HepG2 (cell line): ENCODE measurements at regions not wholly inside any gene's neighbourhood (a gene's known extent, or its start where the extent isn't known, plus 50 kb on each side); places are given as distances from the start of the nearest gene placed in this dataset.

ENCODE experiments used
- ATAC-seq: fragments of 200-7000 bp; cut with Tn5 transposase; 3 replicates; pipeline ENCODE4 v1.9.1; 2020; ENCODE audit warnings: mild to moderate bottlenecking, moderate library complexity
- BruUV-seq: library from RNA; stranded (reverse); fragments of 400-500 nt; replicated peaks from 2 replicates; lab custom pipeline; 2021; lab: Mats Ljungman, UMichigan
- CTCF ChIA-PET: fragments of 300-600 bp; formaldehyde crosslinking; extraction: SDS; loops from one replicate; lab custom pipeline; 2021; ENCODE audit warnings: low total read pairs, inconsistent platforms, low intra/inter-chr PET ratio; lab: Yijun Ruan, JAX
- POLR2A ChIA-PET: fragments of 350-600 bp; sonication (Branson Sonifier 250); formaldehyde crosslinking; loops from one replicate; lab custom pipeline; 2020; ENCODE audit warnings: antibody characterized with exemption, inconsistent platforms; lab: Yijun Ruan, JAX
- DNase-seq: peaks from one replicate; pipeline ENCODE4 v3.0.0-alpha.2; 2015; ENCODE audit warnings: low spot score
- FAIRE-seq: peaks from 3 replicates; lab custom pipeline; 2011; peaks lifted over from hg19 to GRCh38; lab: Jason Lieb, UNC
- H2AFZ ChIP-seq: one replicate; pipeline ENCODE4 v1.6.1; 2011; ENCODE audit warnings: low read length, inconsistent platforms
- H3K27ac ChIP-seq: fragments of 300-600 bp; 3 replicates; pipeline ENCODE4 v1.8.0; 2011; ENCODE audit warnings: mixed run types, mild to moderate bottlenecking, mixed read lengths, low read length, inconsistent platforms; ENCODE audit not compliant: insufficient read depth; ENCODE audit errors: extremely low read length
- H3K27me3 ChIP-seq, 2 experiments: fragments of 200-600 bp in 1 of 2; 2 replicates in 1 of 2; 3 replicates in 1 of 2; pipeline versions ENCODE4 v1.6.0 to v1.8.0; 2011; ENCODE audit warnings: low read length in 2 of 2, mild to moderate bottlenecking in 2 of 2, moderate library complexity in 2 of 2, inconsistent platforms in 1 of 2; ENCODE audit not compliant: insufficient read depth in 2 of 2, control insufficient read depth in 1 of 2
- H3K36me3 ChIP-seq, 2 experiments: fragments of 200-600 bp in 1 of 2; replicated peaks in 1 of 2; 2 replicates in 1 of 2; 3 replicates in 1 of 2; pipeline versions ENCODE4 v1.5.1 to v1.8.0; 2011; ENCODE audit warnings: low read length in 2 of 2, inconsistent platforms in 1 of 2; ENCODE audit not compliant: insufficient read depth in 2 of 2, control insufficient read depth in 1 of 2
- H3K4me1 ChIP-seq: 2 replicates; pipeline ENCODE4 v1.5.1; 2012; ENCODE audit warnings: low read length, inconsistent platforms; ENCODE audit not compliant: insufficient read depth
- H3K4me2 ChIP-seq: 2 replicates; pipeline ENCODE4 v1.6.0; 2011; ENCODE audit warnings: low read depth, low read length, inconsistent platforms
- H3K4me3 ChIP-seq, 3 experiments: fragments of 200-600 bp in 1 of 3; sonication (generic), shearing (Covaris generic) in 1 of 3; replicated peaks in 1 of 3; 2 replicates each; pipeline ENCODE4 v1.5.1; 2011 to 2016; ENCODE audit warnings: low read length in 3 of 3, inconsistent platforms in 2 of 3, low read depth in 2 of 3, mild to moderate bottlenecking in 2 of 3, control low read depth in 1 of 3, mixed read lengths in 1 of 3; ENCODE audit not compliant: insufficient read depth in 1 of 3
- H3K79me2 ChIP-seq: one replicate; pipeline ENCODE4 v1.6.1; 2011; ENCODE audit warnings: low read length, inconsistent platforms; ENCODE audit not compliant: insufficient read depth
- H3K9ac ChIP-seq: 2 replicates; pipeline ENCODE4 v1.6.0; 2011; ENCODE audit warnings: mild to moderate bottlenecking, low read depth, low read length, inconsistent platforms; ENCODE audit not compliant: insufficient read depth
- H3K9me3 ChIP-seq: 2 replicates; pipeline ENCODE4 v1.5.1; 2012; ENCODE audit warnings: mild to moderate bottlenecking, low read length
- H4K20me1 ChIP-seq: 2 replicates; pipeline ENCODE4 v1.6.0; 2011; ENCODE audit warnings: inconsistent platforms, mild to moderate bottlenecking, low read length, moderate library complexity; ENCODE audit not compliant: insufficient read depth
- AGO1 ChIP-seq: fragments of 200-400 bp; formaldehyde crosslinking; IDR thresholded peaks from 2 replicates; pipeline ENCODE4 v1.6.1; 2017; ENCODE audit warnings: mild to moderate bottlenecking, low read depth, low read length, moderate library complexity; ENCODE audit not compliant: poor library complexity, severe bottlenecking
- ETV6 ChIP-seq: sonication (generic); formaldehyde crosslinking; conservative IDR thresholded peaks from 2 replicates; pipeline ENCODE4 v1.4.0; 2020; ENCODE audit warnings: missing genetic modification reagents
- HMG20B ChIP-seq: conservative IDR thresholded peaks from 2 replicates; pipeline ENCODE4 v1.6.1; 2016; ENCODE audit warnings: missing genetic modification reagents, missing compliant biosample characterization
- HNRNPL ChIP-seq: fragments of 200-400 bp; formaldehyde crosslinking; IDR thresholded peaks from 2 replicates; pipeline ENCODE4 v1.6.1; 2017; ENCODE audit warnings: mild to moderate bottlenecking, low read depth, low read length
- MAFF ChIP-seq: IDR thresholded peaks from 2 replicates; pipeline ENCODE4 v1.6.1; 2011; ENCODE audit warnings: low read depth, low read length, improper control_type of control experiment
- MAFK ChIP-seq, 2 experiments: IDR thresholded peaks in 1 of 2; conservative IDR thresholded peaks in 1 of 2; 2 replicates each; pipeline ENCODE4 v1.6.1; 2011; ENCODE audit warnings: improper control_type of control experiment in 2 of 2, low read length in 2 of 2
- MATR3 ChIP-seq: sonication (generic); formaldehyde crosslinking; IDR thresholded peaks from 2 replicates; pipeline ENCODE4 v1.4.0; 2020; ENCODE audit warnings: missing genetic modification reagents
- PHF21A ChIP-seq: sonication (generic); formaldehyde crosslinking; IDR thresholded peaks from 2 replicates; pipeline ENCODE4 v1.5.0; 2020; ENCODE audit warnings: mild to moderate bottlenecking, missing genetic modification reagents
- SRSF1 ChIP-seq: fragments of 200-400 bp; formaldehyde crosslinking; optimal IDR thresholded peaks from 2 replicates; pipeline ENCODE3; 2017; ENCODE audit warnings: mild to moderate bottlenecking, low read depth, low read length, moderate library complexity
- ZBTB43 ChIP-seq: sonication (generic); formaldehyde crosslinking; conservative IDR thresholded peaks from 2 replicates; pipeline ENCODE4 v1.4.0; 2020; ENCODE audit warnings: missing genetic modification reagents
- ZNF704 ChIP-seq: sonication (generic); formaldehyde crosslinking; IDR thresholded peaks from 2 replicates; pipeline ENCODE4 v1.8.1; 2023; ENCODE audit warnings: mild to moderate bottlenecking, inconsistent platforms, moderate library complexity, missing genetic modification reagents, borderline replicate concordance
- ZNF816 ChIP-seq: sonication (generic); formaldehyde crosslinking; IDR thresholded peaks from 2 replicates; pipeline ENCODE4 v1.8.0; 2022; ENCODE audit warnings: missing genetic modification reagents, mild to moderate bottlenecking, borderline replicate concordance
- ZSCAN29 ChIP-seq: sonication (generic); formaldehyde crosslinking; conservative IDR thresholded peaks from 2 replicates; pipeline ENCODE4 v1.4.0; 2020; ENCODE audit warnings: mild to moderate bottlenecking, missing genetic modification reagents
- WGBS: methylation state at CpG from one replicate; pipeline ENCODE4 v1.1.6; 2017; ENCODE audit warnings: low lambda C conversion rate; 5-methylcytosine and 5-hydroxymethylcytosine counted together
- in situ Hi-C: cut with HindIII; loops from 2 replicates; pipeline ENCODE4 v1.10.0; 2017; ENCODE audit warnings: low pct_unique_long_range_greater_than_20kb; ENCODE audit not compliant: extremely low pct_ligation_motif_present
- intact Hi-C: fragments of 100-400 bp; cut with micrococcal nuclease; formaldehyde crosslinking; loops from one replicate; pipeline ENCODE4 v1.10.0; 2022; ENCODE audit not compliant: unreplicated experiment

- H3K27ac ChIP-seq, result no peak overlapping the region
- no peak for FAIRE-seq
- H3K4me3 ChIP-seq, result no peak overlapping the region
- in situ Hi-C loops, result no loop called here
- 5% methylated on average over 3 of the region's 3 CpGs for WGBS
- H4K20me1 ChIP-seq, result no peaks in the 10 kb centered on the region
- H3K4me1 ChIP-seq, result peaks cover 15% of the 10 kb centered on the region
- ChIA-PET POLR2A (no interaction called here), CTCF (no interaction called here)
- peaks cover 2 to 15% of the 10 kb centered on the region in 2 experiments; a peak in 3 of 5 replicates for H3K27me3 ChIP-seq
- no peaks in the 10 kb centered on the region for H3K79me2 ChIP-seq
- BruUV-seq, result no TSS peak
- no peak overlapping the region for H2AFZ ChIP-seq
- H3K4me2 ChIP-seq, result no peak overlapping the region
- DNase-seq, result no peak
- intact Hi-C loops, result no loop called here
- ATAC-seq, result no peak
- no peaks in the 10 kb centered on the region for H3K36me3 ChIP-seq
- TF ChIP-seq ZNF816 (CRISPR knock-in tag) (no peak), MAFK (conservative IDR thresholded peaks at IDR 0.05 in 1 of 2, IDR thresholded peaks at IDR 0.05 in 1 of 2; ENCODE audit: low read length in 2 of 2) (peak; percentile 36 to 62; a peak in 3 of 4 replicates), MAFF (peak; percentile 69)
- no peak overlapping the region for H3K9ac ChIP-seq
- no peaks in the 10 kb centered on the region for H3K9me3 ChIP-seq
Measured at GRCh38 chr18:39838831-39839230, 2116.2 kb upstream of the PIK3C3 start.

GRCh38 chr18:39835303-39836030 is 2119.6 kb upstream of the PIK3C3 start:
- intact Hi-C loops, result no loop called here
- no peak overlapping the region for H3K27ac ChIP-seq
- no peaks in the 10 kb centered on the region; a peak in 1 of 5 replicates for H3K27me3 ChIP-seq
- no peaks in the 10 kb centered on the region for H3K36me3 ChIP-seq
- peaks cover 6% of the 10 kb centered on the region for H3K4me1 ChIP-seq
- BruUV-seq, result no TSS peak
- no peak for FAIRE-seq
- H3K9me3 ChIP-seq, result no peaks in the 10 kb centered on the region
- ChIA-PET CTCF (no interaction called here), POLR2A (no interaction called here)
- no peaks in the 10 kb centered on the region for H4K20me1 ChIP-seq
- in situ Hi-C loops, result no loop called here
- no peak overlapping the region for H3K9ac ChIP-seq
- H2AFZ ChIP-seq, result no peak overlapping the region
- no peak overlapping the region for H3K4me3 ChIP-seq
- DNase-seq, result no peak
- H3K79me2 ChIP-seq, result no peaks in the 10 kb centered on the region
- TF ChIP-seq MATR3 (no peak), ZSCAN29 (CRISPR knock-in tag) (no peak), ETV6 (no peak), ZBTB43 (CRISPR knock-in tag) (no peak), PHF21A (CRISPR knock-in tag) (no peak), AGO1 (no peak), HNRNPL (no peak), SRSF1 (no peak), HMG20B (no peak), ZNF704 (CRISPR knock-in tag) (no peak)
- TF ChIP-seq, all 625 proteins: peak for 0
- ATAC-seq, result peak; percentile 65; the same call in 2 of the 3 replicates
- no peak overlapping the region for H3K4me2 ChIP-seq
- 64% methylated on average over 4 of the region's 4 CpGs for WGBS
